C4-2B (cell line): ENCODE measurements at regions not wholly inside any gene's neighbourhood (a gene's known extent, or its start where the extent isn't known, plus 50 kb on each side); places are given as distances from the start of the nearest gene placed in this dataset.

ENCODE experiments used
- CTCF ChIP-seq: fragments of 450-650 bp; conservative IDR thresholded peaks from 2 replicates; pipeline ENCODE4 v1.5.1; 2017; ENCODE audit warnings: mild to moderate bottlenecking
- ZFX ChIP-seq: fragments of 450-650 bp; IDR thresholded peaks from 2 replicates; pipeline ENCODE4 v1.6.1; 2017

GRCh38 chr1:60695716-60696171, 386.6 kb upstream of the NFIA start:
- TF ChIP-seq CTCF (no peak), ZFX (no peak)
